ENCODE measurements at regions not wholly inside any gene's neighbourhood (a gene's known extent, or its start where the extent isn't known, plus 50 kb on each side); places are given as distances from the start of the nearest gene placed in this dataset.

- Histone ChIP-seq H3K4me1 (ENCODE audit: control insufficient read depth, insufficient read depth, low read length) (no peaks in the 10 kb centered on the region), H3K9me3 (ENCODE audit: control insufficient read depth, insufficient read depth, low read depth, low read length) (no peaks in the 10 kb centered on the region), H3K36me3 (ENCODE audit: control insufficient read depth, insufficient read depth, low read length) (no peaks in the 10 kb centered on the region), H3K27me3 (ENCODE audit: control insufficient read depth, insufficient read depth, low read length) (no peaks in the 10 kb centered on the region), H3K4me3 (ENCODE audit: low read depth in 2 of 2, low read length in 2 of 2) (no peak overlapping the region), H3K27ac (ENCODE audit: low read length) (no peak overlapping the region)
- DNase-seq (ENCODE audit: low read depth, low spot score) (no peak), ATAC-seq (no peak)
- in situ Hi-C loops (cut with HindIII; ENCODE audit: low pct_unique_long_range_greater_than_20kb, low sequenced_read_pairs), result no loop called here
- intact Hi-C loops (cut with micrococcal nuclease; ENCODE audit: unreplicated experiment), result loop anchor here (10.0 kb wide), 1 partner anchor 152 kb away; no protein-coding TSS in a partner anchor
- ChIA-PET POLR2A (no interaction called here), CTCF (no interaction called here)
- TF ChIP-seq TCF7L2 (IDR thresholded peaks at IDR 0.05; ENCODE audit: low read depth, low read length) (no peak), POLR2AphosphoS5 (IDR thresholded peaks at IDR 0.05; ENCODE audit: low read depth, low read length) (no peak), REST (IDR thresholded peaks at IDR 0.05; ENCODE audit: insufficient read depth in 1 of 2, low read depth in 2 of 2, low read length in 1 of 2) (no peak), SIN3A (IDR thresholded peaks at IDR 0.05; ENCODE audit: borderline replicate concordance, insufficient read depth, low read depth, low read length) (no peak)
- TF ChIP-seq, protein P1, sequence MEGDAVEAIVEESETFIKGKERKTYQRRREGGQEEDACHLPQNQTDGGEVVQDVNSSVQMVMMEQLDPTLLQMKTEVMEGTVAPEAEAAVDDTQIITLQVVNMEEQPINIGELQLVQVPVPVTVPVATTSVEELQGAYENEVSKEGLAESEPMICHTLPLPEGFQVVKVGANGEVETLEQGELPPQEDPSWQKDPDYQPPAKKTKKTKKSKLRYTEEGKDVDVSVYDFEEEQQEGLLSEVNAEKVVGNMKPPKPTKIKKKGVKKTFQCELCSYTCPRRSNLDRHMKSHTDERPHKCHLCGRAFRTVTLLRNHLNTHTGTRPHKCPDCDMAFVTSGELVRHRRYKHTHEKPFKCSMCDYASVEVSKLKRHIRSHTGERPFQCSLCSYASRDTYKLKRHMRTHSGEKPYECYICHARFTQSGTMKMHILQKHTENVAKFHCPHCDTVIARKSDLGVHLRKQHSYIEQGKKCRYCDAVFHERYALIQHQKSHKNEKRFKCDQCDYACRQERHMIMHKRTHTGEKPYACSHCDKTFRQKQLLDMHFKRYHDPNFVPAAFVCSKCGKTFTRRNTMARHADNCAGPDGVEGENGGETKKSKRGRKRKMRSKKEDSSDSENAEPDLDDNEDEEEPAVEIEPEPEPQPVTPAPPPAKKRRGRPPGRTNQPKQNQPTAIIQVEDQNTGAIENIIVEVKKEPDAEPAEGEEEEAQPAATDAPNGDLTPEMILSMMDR (IDR thresholded peaks at IDR 0.05), result no peak
- no TSS peak for BruUV-seq (replicated peaks)
These were observed 159.7 kb upstream of the FREM2 start for GRCh38 chr13:38527140-38527539.

DNA sequence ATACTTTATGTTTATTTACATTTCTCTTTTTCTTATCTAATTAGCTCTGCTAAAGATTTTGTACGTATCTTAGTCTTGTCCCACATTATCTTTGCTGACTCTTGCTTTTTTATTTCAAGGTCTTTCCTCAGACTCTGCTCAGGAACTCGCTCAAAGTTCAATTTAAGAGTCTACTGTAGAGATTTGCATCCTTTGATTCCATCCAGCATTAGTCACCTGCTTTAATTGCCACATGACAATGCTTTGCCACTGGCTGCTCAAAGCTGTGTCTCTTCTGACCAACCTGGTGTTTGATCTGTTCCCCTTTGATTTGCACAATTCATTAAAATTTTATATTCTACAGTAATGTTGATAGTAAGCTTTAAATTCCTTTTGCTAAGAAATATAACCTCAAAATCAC lies 157.9 kb upstream of the FREM2 start:
- Histone ChIP-seq H3K4me1 (ENCODE audit: control insufficient read depth, insufficient read depth, low read length) (no peaks in the 10 kb centered on the region), H3K27me3 (ENCODE audit: control insufficient read depth, insufficient read depth, low read length) (no peaks in the 10 kb centered on the region), H3K27ac (ENCODE audit: low read length) (no peak overlapping the region), H3K4me3 (ENCODE audit: low read depth in 2 of 2, low read length in 2 of 2) (no peak overlapping the region), H3K36me3 (ENCODE audit: control insufficient read depth, insufficient read depth, low read length) (no peaks in the 10 kb centered on the region), H3K9me3 (ENCODE audit: control insufficient read depth, insufficient read depth, low read depth, low read length) (no peaks in the 10 kb centered on the region)
- TF ChIP-seq POLR2AphosphoS5 (IDR thresholded peaks at IDR 0.05; ENCODE audit: low read depth, low read length), result no peak
- TF ChIP-seq SIN3A (IDR thresholded peaks at IDR 0.05; ENCODE audit: borderline replicate concordance, insufficient read depth, low read depth, low read length), result no peak
- no peak for TF ChIP-seq REST (IDR thresholded peaks at IDR 0.05; ENCODE audit: insufficient read depth in 1 of 2, low read depth in 2 of 2, low read length in 1 of 2)
- TF ChIP-seq, protein P1 (IDR thresholded peaks at IDR 0.05), result no peak
- TF ChIP-seq TCF7L2 (IDR thresholded peaks at IDR 0.05; ENCODE audit: low read depth, low read length), result no peak
- no peak for ATAC-seq
- in situ Hi-C loops (cut with HindIII; ENCODE audit: low pct_unique_long_range_greater_than_20kb, low sequenced_read_pairs) (no loop called here), intact Hi-C loops (cut with micrococcal nuclease; ENCODE audit: unreplicated experiment) (loop anchor here (10.0 kb wide), 1 partner anchor 154 kb away; no protein-coding TSS in a partner anchor)
- no TSS peak for BruUV-seq (replicated peaks)
- DNase-seq (ENCODE audit: low read depth, low spot score), result no peak
- POLR2A ChIA-PET, result no interaction called here
- CTCF ChIA-PET, result no interaction called here
